ENCODE measurements at regions not wholly inside any gene's neighbourhood (a gene's known extent, or its start where the extent isn't known, plus 50 kb on each side); places are given as distances from the start of the nearest gene placed in this dataset.

- no peaks in the 10 kb centered on the region for H3K36me3 Mint-ChIP-seq
- H3K4me1 Mint-ChIP-seq: peaks cover 3% of the 10 kb centered on the region; the same call in 1 of the 2 replicates
- DNase-seq (ENCODE audit: low spot score) (no peak), ATAC-seq (no peak)
- no peak for TF ChIP-seq CREB1 (CRISPR knock-in tag; IDR thresholded peaks at IDR 0.05)
- TF ChIP-seq SOX15 (CRISPR knock-in tag; IDR thresholded peaks at IDR 0.05): no peak
- TF ChIP-seq ARID4B (CRISPR knock-in tag; IDR thresholded peaks at IDR 0.05; ENCODE audit: borderline replicate concordance): no peak
- TF ChIP-seq KAT7 (CRISPR knock-in tag; IDR thresholded peaks at IDR 0.05; ENCODE audit: borderline replicate concordance): no peak
- TF ChIP-seq ZNF416 (CRISPR knock-in tag; IDR thresholded peaks at IDR 0.05): no peak
- no peak for TF ChIP-seq FOXP4 (CRISPR knock-in tag; IDR thresholded peaks at IDR 0.05)
- no peak for TF ChIP-seq ZNF425 (CRISPR knock-in tag; conservative IDR thresholded peaks at IDR 0.05)
- H3K9me3 Mint-ChIP-seq: 0 out of 2 replicates have a peak, but pooled peaks cover 4% of the 10 kb centered on the region
- CTCF ChIA-PET: no interaction called here
- H3K27me3 Mint-ChIP-seq (ENCODE audit: low read depth): no peaks in the 10 kb centered on the region
- no peak overlapping the region for H3K4me3 Mint-ChIP-seq
- no peak overlapping the region for H3K27ac Mint-ChIP-seq
- POLR2A ChIA-PET: no interaction called here
These were observed 712.1 kb upstream of the IGFBP3 start for GRCh38 chr7:46633200-46633599.

GRCh38 chr7:46630031-46630430, 709.0 kb upstream of the IGFBP3 start:
- POLR2A ChIA-PET: no interaction called here
- no peaks in the 10 kb centered on the region; the same call in 1 of the 2 replicates for H3K27me3 Mint-ChIP-seq (ENCODE audit: low read depth)

More at GRCh38 chr7:46630031-46630430, 709.0 kb upstream of the IGFBP3 start:
- H3K9me3 Mint-ChIP-seq: 0 out of 2 replicates have a peak, but pooled peaks cover 4% of the 10 kb centered on the region
- no peak for DNase-seq (ENCODE audit: low spot score)
- CTCF ChIA-PET: no interaction called here
- peaks cover 25% of the 10 kb centered on the region for H3K4me1 Mint-ChIP-seq
- no peak overlapping the region for H3K27ac Mint-ChIP-seq
- H3K36me3 Mint-ChIP-seq: no peaks in the 10 kb centered on the region
- H3K4me3 Mint-ChIP-seq: no peak overlapping the region
- TF ChIP-seq ERG (CRISPR knock-in tag; IDR thresholded peaks at IDR 0.05): no peak
- TF ChIP-seq JAZF1 (CRISPR knock-in tag; IDR thresholded peaks at IDR 0.05): no peak
- no peak for TF ChIP-seq ZNF396 (CRISPR knock-in tag; IDR thresholded peaks at IDR 0.05; ENCODE audit: borderline replicate concordance)
- TF ChIP-seq ZNF317 (CRISPR knock-in tag; IDR thresholded peaks at IDR 0.05; ENCODE audit: borderline replicate concordance, low read depth): no peak
- no peak for TF ChIP-seq MXD4 (CRISPR knock-in tag; IDR thresholded peaks at IDR 0.05; ENCODE audit: borderline replicate concordance)
- TF ChIP-seq NFYB (CRISPR knock-in tag; conservative IDR thresholded peaks at IDR 0.05; ENCODE audit: low read depth): no peak
- no peak for TF ChIP-seq SP1 (CRISPR knock-in tag; conservative IDR thresholded peaks at IDR 0.05)
- no peak for TF ChIP-seq USF2 (CRISPR knock-in tag; IDR thresholded peaks at IDR 0.05)
- no peak for TF ChIP-seq E2F5 (CRISPR knock-in tag; IDR thresholded peaks at IDR 0.05)
- no peak for TF ChIP-seq ETV6 (CRISPR knock-in tag; IDR thresholded peaks at IDR 0.05)
- no peak for TF ChIP-seq ZNF138 (CRISPR knock-in tag; conservative IDR thresholded peaks at IDR 0.05)
- ATAC-seq: no peak
